NCI-H1417 treated with DMSO at 0.1 percent for 48 hours (cell line): ENCODE measurements at regions not wholly inside any gene's neighbourhood (a gene's known extent, or its start where the extent isn't known, plus 50 kb on each side); places are given as distances from the start of the nearest gene placed in this dataset.
"Not testable (repeated sequence)": the region's sequence is repeated elsewhere in the genome, so short reads cannot be mapped to it uniquely, and the experiment has no call there.

Experiments used
- DNase-seq: peaks from one replicate; lab custom pipeline; 2025; lab: John Stamatoyannopoulos, UW

- no peak for DNase-seq
These were observed 230.8 kb upstream of the ANKRD50 start for GRCh38 chr4:124943145-124943889.

DNA sequence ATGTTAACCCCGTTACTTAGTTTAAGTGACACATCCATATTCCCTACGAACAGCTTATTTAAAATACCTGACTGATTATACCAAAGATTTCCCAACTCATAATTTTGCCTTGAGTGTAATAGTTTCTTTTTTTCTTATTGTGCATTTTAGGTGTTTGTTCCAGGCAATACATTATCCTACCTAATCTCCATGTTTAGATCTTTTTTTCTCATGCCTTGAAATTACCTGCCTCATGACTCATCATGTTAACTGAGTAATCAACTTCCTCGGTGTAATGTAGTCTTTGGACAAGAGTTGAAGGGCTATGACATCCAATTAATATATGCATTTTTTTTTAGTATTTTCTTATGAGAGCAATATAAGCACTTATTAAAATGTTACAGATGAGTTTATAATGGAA is 228.7 kb upstream of the ANKRD50 start:
- no peak for DNase-seq

DNA sequence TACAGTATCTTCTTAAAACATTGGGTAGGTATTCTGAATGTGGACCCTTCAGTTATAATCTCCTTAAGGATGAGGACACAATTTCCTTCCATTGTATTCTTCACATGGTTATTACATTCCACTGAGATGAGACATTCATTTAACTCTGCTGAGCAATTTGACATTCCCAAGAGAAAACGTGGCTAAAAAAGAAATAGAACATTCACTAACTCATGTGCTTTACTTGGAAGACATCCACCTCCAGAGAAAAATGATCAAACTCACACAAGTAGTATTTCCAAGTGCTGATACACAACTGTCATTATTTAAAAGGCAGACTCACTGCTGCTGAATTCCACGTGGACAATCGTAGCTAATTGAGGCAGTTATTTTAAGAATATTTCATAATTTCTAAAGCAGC is 227.9 kb upstream of the ANKRD50 start:
- DNase-seq: no peak

- DNase-seq: no peak
These were observed 227.4 kb upstream of the ANKRD50 start for GRCh38 chr4:124939908-124940307.

DNA sequence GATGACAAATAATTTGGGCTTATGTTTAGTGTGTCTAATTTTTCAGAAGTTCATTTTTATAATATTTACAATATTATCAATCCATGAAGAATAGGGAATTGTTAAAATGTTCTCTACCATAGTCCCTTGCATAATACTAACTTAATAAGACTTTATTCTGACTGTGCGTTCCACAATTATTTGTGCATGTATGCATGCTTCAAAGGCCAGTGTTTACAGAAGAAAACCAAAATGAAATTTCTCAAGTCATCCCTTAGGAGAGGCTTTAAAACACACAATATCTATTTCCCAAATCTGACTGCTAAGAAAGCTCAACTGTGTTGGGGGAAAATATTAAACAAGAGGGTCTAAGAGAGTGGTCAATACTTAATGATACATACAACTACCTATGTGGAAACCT is 226.3 kb upstream of the ANKRD50 start:
- no peak for DNase-seq

DNA sequence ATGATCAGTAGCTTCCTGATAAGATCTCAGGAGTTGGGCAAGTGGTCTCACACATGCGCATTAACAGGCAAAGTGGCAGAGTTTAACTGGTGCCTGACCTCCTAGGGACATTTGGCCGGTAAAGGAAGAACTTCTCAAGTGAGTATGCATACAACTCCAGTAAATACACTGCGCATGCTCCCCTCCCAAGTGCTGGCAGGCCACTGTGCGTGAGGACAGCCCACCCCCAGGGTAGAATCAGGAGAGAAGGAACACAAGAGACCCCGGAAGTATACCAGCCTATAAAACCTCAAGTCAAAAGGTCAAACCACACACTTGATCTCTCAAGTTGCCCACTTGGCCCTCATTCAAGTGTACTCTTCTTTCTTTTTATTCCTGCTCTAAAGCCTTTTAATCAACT is 225.5 kb upstream of the ANKRD50 start:
- no peak for DNase-seq

GRCh38 chr4:124936427-124936826 is 223.9 kb upstream of the ANKRD50 start:
- DNase-seq: no peak

GRCh38 chr4:124934916-124935315 is 222.4 kb upstream of the ANKRD50 start:
- no peak for DNase-seq

GRCh38 chr4:124933521-124933920 is 221.0 kb upstream of the ANKRD50 start:
- no peak for DNase-seq

GRCh38 chr4:124932447-124932846 is 219.9 kb upstream of the ANKRD50 start:
- DNase-seq: no peak

DNA sequence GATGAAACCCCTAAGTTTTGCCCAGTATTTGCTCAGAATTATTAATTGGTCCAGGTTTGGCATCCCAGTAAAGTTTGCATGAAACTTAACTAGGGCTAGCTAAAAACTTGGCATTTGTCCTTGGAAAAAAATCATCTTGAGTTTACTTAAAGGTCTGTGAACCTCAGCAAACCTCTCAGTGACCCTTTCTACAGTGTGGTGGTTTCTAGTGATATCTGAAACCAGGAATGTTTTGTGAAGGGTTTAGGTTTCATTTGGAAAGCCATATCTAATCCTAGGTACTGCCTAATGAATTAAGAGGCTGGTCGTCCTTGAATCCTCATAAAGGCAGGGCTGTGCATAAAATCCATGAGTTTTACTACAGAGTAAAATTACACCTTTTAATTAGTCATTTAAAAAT is 218.5 kb upstream of the ANKRD50 start:
- no peak for DNase-seq

DNA sequence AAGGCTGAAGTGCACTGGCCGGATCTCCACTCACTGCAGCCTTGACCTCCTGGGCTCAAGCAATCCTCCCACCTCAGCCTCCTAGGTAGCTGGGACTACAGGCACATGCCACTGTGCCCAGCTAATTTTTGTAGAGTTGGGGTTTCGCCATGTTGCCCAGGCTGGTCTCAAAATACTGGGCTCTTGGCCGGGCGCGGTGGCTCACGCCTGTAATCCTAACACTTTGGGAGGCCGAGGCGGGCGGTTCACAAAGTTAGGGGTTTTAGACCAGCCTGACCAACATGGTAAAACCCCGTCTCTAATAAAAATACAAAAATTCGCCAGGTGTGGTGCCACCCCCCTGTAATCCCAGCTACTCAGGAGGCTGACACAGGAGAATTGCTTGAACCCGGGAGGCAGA is 210.2 kb upstream of the ANKRD50 start:
- DNase-seq: not testable (repeated sequence)

DNA sequence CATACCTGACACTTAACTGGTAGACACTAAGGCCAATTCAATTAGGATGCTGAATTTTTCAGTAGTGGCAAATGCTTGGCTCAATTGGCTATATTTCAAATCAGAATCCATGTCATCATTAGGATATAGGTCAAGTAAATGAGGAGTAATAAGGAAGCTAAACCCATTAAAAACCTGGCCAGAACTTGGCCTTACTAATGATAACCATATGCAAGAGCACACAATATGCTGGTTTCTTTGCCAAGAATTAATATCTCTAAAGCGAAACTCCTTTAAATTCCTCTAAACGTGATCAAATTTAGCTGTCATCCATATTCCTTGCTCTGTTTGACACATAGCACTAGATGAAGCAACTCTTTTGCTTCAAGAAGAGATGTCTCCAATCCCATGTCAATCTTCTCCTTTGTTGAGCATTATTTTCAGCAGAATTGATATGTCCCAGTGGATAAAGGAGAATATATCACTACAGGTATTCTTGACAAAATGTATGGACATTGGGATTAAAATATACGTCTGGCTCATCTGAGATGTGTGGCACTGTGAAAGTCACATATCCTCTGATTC is 206.1 kb upstream of the ANKRD50 start:
- DNase-seq: no peak

DNA sequence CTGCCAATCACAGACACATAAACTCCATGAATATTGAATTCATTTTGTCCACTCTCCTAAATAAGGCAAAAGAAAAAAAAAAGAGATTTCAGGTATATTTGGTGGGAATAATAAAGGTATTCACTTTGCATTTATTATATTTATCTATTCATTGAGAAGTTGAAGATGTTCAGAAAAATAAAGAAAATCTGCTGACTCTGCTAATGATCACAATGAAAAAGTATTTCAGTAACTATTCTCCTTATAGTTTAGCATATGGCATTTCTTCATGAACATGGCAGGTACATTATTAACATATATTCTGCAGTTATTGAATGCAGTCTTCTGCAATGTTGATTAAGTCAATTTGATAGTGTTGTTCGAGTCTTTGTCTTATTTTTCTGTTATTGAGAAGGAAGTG is 202.5 kb upstream of the ANKRD50 start:
- DNase-seq: no peak

GRCh38 chr4:124913237-124913636 is 200.7 kb upstream of the ANKRD50 start:
- DNase-seq: no peak

DNA sequence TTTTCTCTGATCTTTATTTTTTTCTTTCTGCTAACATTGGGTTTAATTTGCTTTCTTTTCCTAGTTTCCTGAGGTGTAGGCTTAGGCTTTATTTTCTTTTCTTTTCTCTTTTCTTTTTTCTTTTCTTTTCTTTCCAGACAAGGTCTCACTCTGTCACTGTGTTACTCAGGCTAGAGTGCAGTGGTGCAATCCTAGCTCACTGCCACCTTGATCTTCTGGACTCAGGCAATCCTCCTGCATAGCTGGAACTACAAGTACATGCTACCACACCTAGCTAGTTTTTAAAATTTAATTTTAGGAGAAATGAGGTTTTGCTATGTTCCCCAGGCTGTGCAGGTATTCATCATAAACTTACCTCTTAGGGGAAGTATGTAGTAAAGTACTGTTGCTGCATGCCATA is 197.8 kb upstream of the ANKRD50 start:
- no peak for DNase-seq

GRCh38 chr4:124907881-124908280 is 195.3 kb upstream of the ANKRD50 start:
- no peak for DNase-seq

GRCh38 chr4:124905441-124905840 is 192.9 kb upstream of the ANKRD50 start:
- no peak for DNase-seq

DNA sequence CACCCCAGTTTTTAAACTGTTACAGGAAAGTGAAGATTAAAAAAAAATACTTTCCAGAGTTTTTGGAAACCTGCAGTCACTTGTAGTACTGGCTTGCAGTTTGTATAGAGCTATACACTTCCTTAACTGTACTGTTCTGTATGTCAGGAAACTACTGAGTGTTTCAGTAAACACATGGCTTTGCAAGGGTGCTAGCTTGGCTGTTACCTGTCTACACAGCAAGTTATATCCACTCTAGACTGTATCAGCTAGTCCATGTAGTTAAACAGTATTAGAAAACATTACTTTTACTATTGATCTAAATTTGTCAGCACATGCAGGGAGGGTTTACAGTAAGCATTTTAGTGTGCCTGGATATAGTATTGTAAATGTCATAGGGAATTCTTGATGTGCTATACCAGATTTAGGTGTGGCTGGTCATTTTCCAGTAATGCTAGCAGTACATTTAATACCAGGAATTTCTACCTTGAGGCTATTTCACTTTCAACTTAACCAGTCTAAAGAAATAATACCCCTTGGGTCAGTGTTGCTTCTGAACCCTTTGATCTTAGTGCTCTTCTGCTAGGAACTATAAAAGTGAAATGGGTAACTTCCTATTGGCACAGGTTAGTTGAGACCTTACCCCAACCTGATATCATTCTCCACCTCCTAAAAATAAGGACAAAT is 192.3 kb upstream of the ANKRD50 start:
- no peak for DNase-seq

DNA sequence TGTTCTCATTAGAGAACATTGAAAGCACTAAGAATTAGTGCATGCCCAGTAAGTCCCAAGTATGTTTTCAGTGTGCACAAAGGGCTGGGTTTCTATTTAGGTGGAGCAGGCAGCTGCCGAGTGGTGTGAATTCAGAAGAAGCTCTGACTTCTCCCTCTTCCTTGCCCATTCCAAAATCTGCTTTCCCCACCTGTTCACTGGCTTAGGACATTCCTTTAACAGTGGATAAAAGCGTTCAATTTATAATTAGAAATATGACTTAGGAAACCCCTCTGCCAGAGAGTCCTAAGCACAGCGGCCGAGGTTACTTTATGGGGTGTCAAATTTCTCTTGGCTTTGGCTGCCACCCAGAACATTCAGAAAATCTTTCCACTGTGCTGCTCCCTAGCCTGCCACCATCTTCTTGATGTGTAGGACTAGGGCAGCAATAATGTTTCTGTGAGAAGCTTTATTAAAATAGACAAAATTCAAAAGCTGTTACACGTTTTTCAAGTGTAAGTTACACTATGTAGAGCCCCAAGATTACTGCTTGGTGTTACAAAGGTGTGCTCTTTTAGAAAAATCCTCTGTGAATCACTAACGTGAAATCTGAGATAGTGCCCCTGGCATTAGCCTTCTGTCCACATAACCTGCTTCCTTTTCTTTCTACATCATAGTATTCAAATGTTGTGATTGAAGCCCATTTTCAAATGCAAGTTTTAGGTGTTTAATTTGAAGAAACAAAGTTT is 191.6 kb upstream of the ANKRD50 start:
- no peak for DNase-seq

DNA sequence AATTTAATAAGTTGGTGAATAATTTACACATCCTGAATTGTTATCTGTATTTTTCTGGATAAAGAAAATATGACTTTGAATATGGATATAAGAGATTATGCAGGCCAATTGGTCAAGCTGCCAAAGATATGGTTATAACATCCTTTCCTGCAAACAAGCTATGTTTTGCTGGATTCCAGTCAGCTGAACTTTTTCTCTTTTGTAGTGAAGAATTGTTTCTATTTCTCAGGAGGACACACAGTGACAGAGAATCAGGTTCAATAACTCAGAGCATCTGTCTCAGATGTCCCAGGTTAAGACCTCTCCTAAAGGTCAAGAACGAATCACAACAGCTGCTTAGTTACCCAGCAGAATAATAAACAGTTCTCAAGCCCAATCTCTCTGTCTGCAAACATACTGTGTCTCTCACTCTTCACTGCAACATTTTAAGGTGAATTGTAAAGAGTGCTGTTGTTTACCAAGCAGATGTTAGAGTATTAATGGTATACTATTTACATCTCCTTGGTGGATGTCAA is 189.5 kb upstream of the ANKRD50 start:
- no peak for DNase-seq

DNA sequence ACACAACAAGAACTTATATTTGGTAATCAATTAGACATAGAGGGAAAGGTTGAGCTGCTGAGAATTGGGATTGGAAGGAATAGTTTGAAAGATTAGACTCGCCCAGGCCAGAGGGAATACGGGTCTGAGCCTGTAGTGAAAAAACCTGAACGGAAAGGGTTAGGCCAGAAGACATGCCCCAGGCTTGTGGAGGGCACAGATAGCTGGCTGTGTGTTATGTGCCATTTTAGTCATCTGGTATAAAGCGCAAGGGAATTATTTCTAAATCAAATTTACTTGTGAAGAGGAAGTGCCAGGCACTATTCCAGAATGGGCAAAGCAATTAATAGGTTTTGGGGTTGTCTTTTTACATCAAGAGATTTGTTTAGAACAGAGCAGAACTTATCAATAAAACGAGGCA is 187.5 kb upstream of the ANKRD50 start:
- no peak for DNase-seq

- DNase-seq: no peak
These were observed 178.0 kb upstream of the ANKRD50 start for GRCh38 chr4:124890522-124890921.
